ENCODE measurements at regions not wholly inside any gene's neighbourhood (a gene's known extent, or its start where the extent isn't known, plus 50 kb on each side); places are given as distances from the start of the nearest gene placed in this dataset.
"Not testable (repeated sequence)": the region's sequence is repeated elsewhere in the genome, so short reads cannot be mapped to it uniquely, and the experiment has no call there.

- DNase-seq = no peak
These were observed 152.7 kb upstream of the NECTIN3 start for GRCh38 chr3:110918963-110919362.

DNA sequence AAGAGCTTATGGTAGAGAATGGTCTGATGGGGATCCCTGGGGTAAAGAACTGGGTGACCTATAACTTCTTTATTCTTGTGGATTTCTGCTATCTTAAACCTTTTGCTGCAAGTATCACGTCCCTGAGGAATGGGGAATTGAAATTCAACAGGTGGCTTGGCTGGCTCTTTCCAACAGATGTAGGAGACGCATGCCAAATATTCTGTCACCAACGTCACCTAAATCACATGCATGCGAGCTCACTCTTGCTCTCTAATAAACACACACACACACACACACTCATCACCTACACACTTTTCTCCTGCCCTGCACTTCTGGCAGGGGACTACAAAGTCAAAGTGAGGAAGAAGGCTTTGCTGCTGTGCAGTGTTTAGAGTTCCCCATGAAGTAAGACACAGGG lies 145.8 kb upstream of the NECTIN3 start:
- DNase-seq = no peak

- DNase-seq = no peak
These were observed 143.5 kb upstream of the NECTIN3 start for GRCh38 chr3:110928016-110928662.

GRCh38 chr3:110929816-110930215 lies 141.8 kb upstream of the NECTIN3 start:
- no peak for DNase-seq

GRCh38 chr3:110932567-110932966 lies 139.0 kb upstream of the NECTIN3 start:
- DNase-seq = no peak

DNA sequence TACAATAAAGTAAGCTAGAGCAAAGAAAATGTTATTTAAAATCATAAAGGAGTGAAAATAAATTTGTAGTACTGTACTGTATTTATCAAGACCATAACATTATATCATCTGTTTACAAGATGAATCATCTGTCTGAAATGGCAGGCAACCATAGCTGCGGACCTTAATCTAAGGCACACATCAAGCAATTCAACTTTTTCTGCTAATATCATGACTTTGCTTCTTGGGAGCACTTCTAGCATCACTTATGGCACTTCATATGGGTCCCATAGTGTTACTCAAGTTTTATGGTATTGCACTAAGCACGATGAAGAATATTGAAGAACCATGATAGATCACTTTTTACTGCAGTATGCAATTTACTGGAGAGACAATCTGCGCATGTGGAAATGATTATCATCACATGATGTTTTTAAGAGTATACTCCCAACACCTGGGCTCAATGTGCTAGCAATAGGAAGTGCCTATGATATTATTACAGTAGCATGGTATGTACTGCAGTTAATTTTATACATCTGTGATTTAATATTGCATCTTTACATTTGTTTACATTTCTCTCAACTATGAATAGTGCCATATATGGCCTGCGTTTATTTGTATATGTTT lies 137.7 kb upstream of the NECTIN3 start:
- DNase-seq = no peak

GRCh38 chr3:110938629-110939028 lies 133.0 kb upstream of the NECTIN3 start:
- no peak for DNase-seq

DNA sequence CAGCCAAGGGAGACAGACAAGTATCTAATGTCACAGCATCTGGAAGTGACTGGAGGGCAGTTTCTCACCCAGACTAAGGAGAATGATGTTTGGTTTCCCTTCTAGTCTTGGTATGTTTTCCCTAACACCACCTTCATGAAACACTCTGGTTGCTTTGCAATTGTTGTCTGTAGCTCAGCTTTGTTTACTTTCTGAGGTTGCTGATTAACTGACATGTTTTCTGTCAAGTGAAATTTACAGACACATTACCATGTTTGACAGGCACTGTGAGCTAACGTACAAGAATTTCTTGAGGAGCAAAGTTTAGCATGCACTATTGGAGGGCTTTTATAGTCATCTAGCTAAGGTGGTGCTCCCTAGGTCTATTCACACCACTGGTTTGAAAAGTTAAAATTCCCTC lies 131.6 kb upstream of the NECTIN3 start:
- no peak for DNase-seq

GRCh38 chr3:110944782-110945181 lies 126.8 kb upstream of the NECTIN3 start:
- no peak for DNase-seq

GRCh38 chr3:110946810-110947209 lies 124.8 kb upstream of the NECTIN3 start:
- DNase-seq = no peak

- not testable (repeated sequence) for DNase-seq
These were observed 122.4 kb upstream of the NECTIN3 start for GRCh38 chr3:110949194-110949593.

DNA sequence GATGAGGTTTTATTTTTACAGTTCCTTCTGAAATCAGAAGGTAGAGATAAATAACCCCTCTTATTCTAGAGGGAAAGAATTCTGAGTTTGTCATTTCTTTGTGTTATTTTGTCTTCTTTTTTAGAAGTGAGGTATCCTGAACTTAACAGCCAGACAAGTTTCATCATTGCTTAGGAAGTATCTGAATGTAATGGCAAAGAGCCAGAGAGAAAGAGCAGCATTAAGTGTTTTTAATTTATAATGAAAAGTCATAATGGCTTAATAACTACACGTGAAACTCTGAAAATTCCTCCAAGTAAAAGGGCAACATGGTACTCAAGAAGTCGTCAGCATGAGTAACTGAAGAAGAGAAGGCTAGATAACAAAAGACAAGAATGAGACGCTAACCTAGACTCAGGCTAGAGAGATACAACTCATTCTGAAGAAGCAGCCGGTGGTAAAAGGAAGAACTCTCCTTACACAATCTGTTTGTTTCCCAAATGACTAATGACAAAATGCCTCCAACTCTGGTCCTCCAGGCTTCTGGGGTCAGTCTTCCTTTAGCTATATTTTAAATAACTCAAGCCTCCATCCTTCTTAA lies 116.2 kb upstream of the NECTIN3 start:
- no peak for DNase-seq

DNA sequence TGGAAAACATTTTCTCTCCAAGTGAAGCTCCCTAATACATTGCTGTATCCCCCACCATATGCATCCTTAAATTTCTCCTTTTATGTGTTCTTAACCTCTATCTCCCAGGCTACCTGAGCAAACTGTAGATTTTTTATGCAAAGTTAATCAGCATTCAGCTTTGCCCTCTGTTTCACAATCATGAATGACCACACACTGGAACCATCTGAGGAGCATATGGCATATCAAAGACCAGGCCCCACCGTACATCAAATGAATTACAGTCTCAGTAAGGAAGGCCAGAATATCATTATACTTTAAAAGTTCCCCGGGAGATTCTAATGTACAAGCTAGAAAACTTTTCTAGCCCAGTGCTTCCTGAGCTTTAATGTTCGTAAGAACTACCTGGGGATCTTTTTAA lies 115.5 kb upstream of the NECTIN3 start:
- no peak for DNase-seq

- no peak for DNase-seq
These were observed 114.2 kb upstream of the NECTIN3 start for GRCh38 chr3:110957247-110958025.

GRCh38 chr3:110958313-110959147 lies 113.1 kb upstream of the NECTIN3 start:
- DNase-seq = no peak

DNA sequence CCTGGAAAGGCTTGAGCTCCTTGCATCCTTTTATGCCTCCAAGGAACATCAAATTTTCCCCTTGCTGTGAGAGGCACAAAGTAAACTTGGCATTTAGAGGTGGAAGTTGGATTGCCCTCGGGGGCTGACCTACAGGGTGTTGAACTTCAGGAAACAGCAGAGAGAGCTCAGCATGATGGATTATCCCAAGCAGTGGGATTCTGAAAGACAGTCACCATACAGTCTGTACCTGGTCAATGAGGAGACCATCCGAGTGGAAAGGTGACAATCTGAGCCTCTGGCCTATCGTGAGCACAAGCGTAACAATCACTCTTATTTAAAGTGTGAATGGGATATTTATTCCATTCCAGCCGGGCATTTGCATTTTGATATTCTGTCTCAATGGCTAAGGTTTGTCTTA lies 105.6 kb upstream of the NECTIN3 start:
- DNase-seq = no peak

- no peak for DNase-seq
These were observed 104.5 kb upstream of the NECTIN3 start for GRCh38 chr3:110966966-110967663.

- DNase-seq = no peak
These were observed 103.5 kb upstream of the NECTIN3 start for GRCh38 chr3:110968076-110968475.

DNA sequence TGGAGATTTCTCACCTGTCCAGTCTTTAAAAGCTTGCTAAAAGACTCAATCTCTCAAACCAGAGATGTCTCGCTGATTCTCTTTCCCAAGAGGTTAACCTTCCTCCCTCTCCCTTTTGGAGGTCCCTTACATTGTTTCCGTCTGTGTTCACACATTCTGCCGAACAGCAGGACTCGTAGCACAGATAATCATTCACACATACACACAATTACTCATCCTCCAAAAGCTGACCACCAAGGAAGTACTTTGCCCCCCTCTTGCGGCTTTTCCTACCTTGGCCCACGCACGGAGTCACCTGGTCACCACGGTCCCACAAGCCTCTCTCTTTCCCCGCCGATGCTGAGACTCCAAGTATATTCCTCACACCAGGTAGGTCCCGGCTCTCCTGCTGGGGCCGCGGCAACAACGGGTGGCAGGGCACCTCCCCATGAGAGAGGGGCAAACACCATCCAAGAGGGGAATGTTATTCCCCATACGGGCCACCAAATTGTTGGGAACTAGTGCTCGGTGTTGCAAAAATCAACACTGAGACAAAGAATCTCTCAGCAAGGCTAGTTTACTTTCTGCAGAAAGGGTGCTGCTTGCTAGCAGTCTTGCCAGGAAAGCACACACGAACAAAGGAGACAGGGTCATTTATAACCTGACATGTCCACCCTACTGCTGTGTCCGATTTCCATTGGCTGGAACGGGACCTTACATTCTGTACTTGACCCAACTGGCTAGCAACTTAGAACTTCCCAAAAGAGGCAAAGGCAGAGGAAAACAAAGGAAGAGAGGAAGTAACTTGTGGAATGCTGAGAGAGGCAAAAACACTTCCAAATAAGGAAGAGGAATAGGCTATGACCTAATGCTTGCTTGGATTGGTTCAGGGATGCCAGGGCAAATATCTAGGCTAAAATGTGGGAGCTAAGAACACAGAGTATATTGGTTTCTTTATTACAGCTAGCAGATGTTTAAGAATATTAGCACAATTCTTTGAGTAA lies 102.1 kb upstream of the NECTIN3 start:
- no peak for DNase-seq

DNA sequence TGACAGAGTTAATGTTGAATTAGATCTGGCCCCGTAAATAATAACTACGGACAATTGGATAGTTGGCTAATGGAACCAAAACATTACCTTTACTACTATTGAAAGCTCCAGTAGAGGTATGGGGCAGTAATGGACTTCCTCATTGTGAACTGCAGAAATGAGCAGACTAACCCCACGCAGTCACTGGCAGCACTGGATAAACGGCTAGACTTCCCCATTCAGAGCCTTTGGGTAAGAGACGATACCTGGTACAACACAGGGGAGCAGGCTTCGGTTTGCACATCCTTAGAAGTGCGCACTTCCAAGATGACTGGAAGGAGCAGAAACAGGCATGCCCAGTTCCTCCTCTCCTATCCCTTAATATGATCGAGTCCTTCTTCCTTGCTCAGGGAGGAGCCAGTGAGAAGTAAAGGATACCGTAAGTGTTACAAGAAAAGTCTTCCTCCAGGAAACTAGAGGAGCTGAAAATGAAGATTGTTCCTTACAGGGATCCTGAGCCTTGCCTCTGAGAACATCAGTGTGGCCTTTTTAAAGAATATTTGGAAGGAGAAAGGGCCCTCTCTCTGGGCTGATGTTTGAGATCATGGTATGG lies 100.5 kb upstream of the NECTIN3 start:
- DNase-seq = no peak
